G401.6 (cell line): ENCODE measurements at regions not wholly inside any gene's neighbourhood (a gene's known extent, or its start where the extent isn't known, plus 50 kb on each side); places are given as distances from the start of the nearest gene placed in this dataset.

Source experiments
- FAIRE-seq: peaks from 2 replicates; lab custom pipeline; 2012; peaks lifted over from hg19 to GRCh38; lab: Jason Lieb, UNC

GRCh38 chr9:38285236-38285635, 107.3 kb upstream of the ALDH1B1 start:
- no peak for FAIRE-seq

- FAIRE-seq: no peak
Measured at GRCh38 chr9:38284588-38285051, 107.9 kb upstream of the ALDH1B1 start.

GRCh38 chr9:38284039-38284575, 108.4 kb upstream of the ALDH1B1 start:
- FAIRE-seq: no peak

- FAIRE-seq: no peak
Measured at GRCh38 chr9:38282756-38283155, 109.7 kb upstream of the ALDH1B1 start.

GRCh38 chr9:38281917-38282316, 110.6 kb upstream of the ALDH1B1 start:
- no peak for FAIRE-seq

GRCh38 chr9:38281196-38281595, 111.3 kb upstream of the ALDH1B1 start:
- no peak for FAIRE-seq

GRCh38 chr9:38280251-38280800, 112.2 kb upstream of the ALDH1B1 start:
- no peak for FAIRE-seq

GRCh38 chr9:38278931-38279679, 113.4 kb upstream of the ALDH1B1 start:
- FAIRE-seq: no peak

GRCh38 chr9:38278457-38278856, 114.0 kb upstream of the ALDH1B1 start:
- no peak for FAIRE-seq

GRCh38 chr9:38277601-38278200, 114.8 kb upstream of the ALDH1B1 start:
- FAIRE-seq: no peak

- no peak for FAIRE-seq
Measured at GRCh38 chr9:38276771-38277439, 115.6 kb upstream of the ALDH1B1 start.

GRCh38 chr9:38274800-38275199, 117.7 kb upstream of the ALDH1B1 start:
- no peak for FAIRE-seq

GRCh38 chr9:38272710-38273109, 119.8 kb upstream of the ALDH1B1 start:
- no peak for FAIRE-seq

GRCh38 chr9:38271666-38272241, 120.7 kb upstream of the ALDH1B1 start:
- no peak for FAIRE-seq

GRCh38 chr9:38269775-38270174, 122.7 kb upstream of the ALDH1B1 start:
- no peak for FAIRE-seq

GRCh38 chr9:38263532-38263931, 129.0 kb upstream of the ALDH1B1 start:
- FAIRE-seq: no peak

GRCh38 chr9:38259519-38260218, 132.8 kb upstream of the ALDH1B1 start:
- no peak for FAIRE-seq

GRCh38 chr9:38259056-38259455, 133.4 kb upstream of the ALDH1B1 start:
- no peak for FAIRE-seq

GRCh38 chr9:38257626-38258215, 134.8 kb upstream of the ALDH1B1 start:
- no peak for FAIRE-seq

- FAIRE-seq: no peak
Measured at GRCh38 chr9:38256461-38256860, 136.0 kb upstream of the ALDH1B1 start.

- FAIRE-seq: no peak
Measured at GRCh38 chr9:38255599-38255998, 136.9 kb upstream of the ALDH1B1 start.
